ENCODE measurements at regions not wholly inside any gene's neighbourhood (a gene's known extent, or its start where the extent isn't known, plus 50 kb on each side); places are given as distances from the start of the nearest gene placed in this dataset.

DNA sequence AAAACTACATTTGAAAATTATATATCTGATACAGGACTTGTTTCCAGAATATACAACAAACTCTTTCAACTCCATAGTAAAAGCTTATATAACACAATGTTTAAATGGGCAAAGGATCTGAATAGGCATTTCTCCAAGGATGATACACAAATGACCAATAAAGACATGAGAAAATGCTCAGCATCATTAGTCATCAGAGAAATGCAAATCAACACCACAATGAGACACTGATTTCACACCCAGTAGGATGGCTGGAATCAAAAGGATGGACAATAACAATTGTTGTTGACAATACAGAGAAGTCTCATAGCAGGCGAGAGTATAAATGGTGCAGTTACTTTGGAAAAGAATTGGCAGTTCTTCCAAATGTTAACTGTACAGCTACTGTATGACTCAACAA, 394.9 kb downstream of the BCL11B start:
- no peak overlapping the region for H3K27ac ChIP-seq (ENCODE audit: low read depth in 1 of 2, low read length in 1 of 2)
- H3K36me3 ChIP-seq (ENCODE audit: control insufficient read depth in 2 of 2, insufficient read depth in 2 of 2, low read length in 1 of 2): no peaks in the 10 kb centered on the region
- 96% methylated on average over 1 of the region's 1 CpG for WGBS
- H3K4me1 ChIP-seq (ENCODE audit: control insufficient read depth in 2 of 2, insufficient read depth in 2 of 2, low read length in 2 of 2): no peaks in the 10 kb centered on the region
- H3K4me3 ChIP-seq (ENCODE audit: low read length in 2 of 2): no peak overlapping the region
- no peaks in the 10 kb centered on the region for H3K27me3 ChIP-seq (ENCODE audit: control insufficient read depth in 2 of 2, insufficient read depth in 1 of 2, low read length in 1 of 2)
- DNase-seq (ENCODE audit: low read depth in 6 of 9, low spot score in 9 of 9): no peak
- peaks cover 0 to 8% of the 10 kb centered on the region in 2 donors for H3K9me3 ChIP-seq (ENCODE audit: control insufficient read depth in 2 of 2, insufficient read depth in 1 of 2, low read length in 1 of 2)

DNA sequence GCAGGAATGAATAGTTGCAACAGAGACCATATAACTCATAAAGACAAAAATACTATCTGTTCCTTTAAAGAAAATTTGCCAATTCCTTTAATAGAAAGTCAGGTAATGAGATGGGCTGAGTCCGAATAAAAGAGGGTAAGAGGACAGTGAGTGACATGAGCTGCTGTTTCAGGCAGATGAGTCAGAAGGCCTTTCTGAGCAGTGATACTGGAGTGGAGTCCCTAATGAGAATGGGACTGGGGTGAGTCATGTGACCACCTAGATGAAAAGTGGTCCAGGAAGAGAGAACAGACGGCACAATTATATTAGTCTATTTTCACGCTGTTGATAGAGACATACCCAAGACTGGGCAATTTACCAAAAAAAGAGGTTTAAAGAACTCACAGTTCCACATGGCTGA, 393.7 kb downstream of the BCL11B start:
- WGBS: 96% methylated on average over 3 of the region's 3 CpGs
- H3K4me3 ChIP-seq (ENCODE audit: low read length in 2 of 2): no peak overlapping the region

DNA sequence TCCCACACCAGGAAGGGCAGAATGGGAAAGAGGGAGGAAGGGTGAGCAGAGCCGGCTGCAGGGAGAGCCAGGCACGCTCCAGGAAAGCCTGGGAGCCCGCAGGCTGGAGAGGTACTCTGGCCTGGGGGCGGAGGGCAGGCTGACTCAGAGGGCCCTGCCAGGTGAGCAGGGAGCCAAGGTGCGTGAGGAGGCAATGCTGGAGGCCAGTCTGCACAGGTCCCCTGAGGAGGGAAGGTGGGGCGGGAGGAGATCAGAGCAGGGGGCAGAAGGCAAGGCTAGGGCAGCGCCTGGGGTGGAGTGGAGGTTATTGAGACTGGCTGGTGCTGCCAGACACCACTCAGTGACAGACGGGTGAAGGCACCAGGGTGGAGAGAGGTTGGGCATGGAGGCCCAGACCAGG, 385.0 kb downstream of the BCL11B start:
- 89% methylated on average over 8 of the region's 8 CpGs for WGBS
- no peaks in the 10 kb centered on the region for H3K36me3 ChIP-seq (ENCODE audit: control insufficient read depth in 2 of 2, insufficient read depth in 2 of 2, low read length in 1 of 2)
- DNase-seq (ENCODE audit: low read depth in 6 of 9, low spot score in 9 of 9): no peak
- no peak overlapping the region for H3K4me3 ChIP-seq (ENCODE audit: low read length in 2 of 2)
- H3K9me3 ChIP-seq (ENCODE audit: control insufficient read depth in 2 of 2, insufficient read depth in 1 of 2, low read length in 1 of 2): peaks cover 0 to 9% of the 10 kb centered on the region in 2 donors
- peaks cover 10 to 22% of the 10 kb centered on the region in 2 donors for H3K4me1 ChIP-seq (ENCODE audit: control insufficient read depth in 2 of 2, insufficient read depth in 2 of 2, low read length in 2 of 2)
- no peak overlapping the region for H3K27ac ChIP-seq (ENCODE audit: low read depth in 1 of 2, low read length in 1 of 2)
- no peaks in the 10 kb centered on the region for H3K27me3 ChIP-seq (ENCODE audit: control insufficient read depth in 2 of 2, insufficient read depth in 1 of 2, low read length in 1 of 2)

More for the DNA sequence above, 393.7 kb downstream of the BCL11B start:
- H3K4me1 ChIP-seq (ENCODE audit: control insufficient read depth in 2 of 2, insufficient read depth in 2 of 2, low read length in 2 of 2): no peaks in the 10 kb centered on the region
- DNase-seq (ENCODE audit: low read depth in 6 of 9, low spot score in 9 of 9): no peak
- H3K36me3 ChIP-seq (ENCODE audit: control insufficient read depth in 2 of 2, insufficient read depth in 2 of 2, low read length in 1 of 2): no peaks in the 10 kb centered on the region
- H3K27me3 ChIP-seq (ENCODE audit: control insufficient read depth in 2 of 2, insufficient read depth in 1 of 2, low read length in 1 of 2): no peaks in the 10 kb centered on the region
- H3K9me3 ChIP-seq (ENCODE audit: control insufficient read depth in 2 of 2, insufficient read depth in 1 of 2, low read length in 1 of 2): peaks cover 0 to 8% of the 10 kb centered on the region in 2 donors
- no peak overlapping the region for H3K27ac ChIP-seq (ENCODE audit: low read depth in 1 of 2, low read length in 1 of 2)

DNA sequence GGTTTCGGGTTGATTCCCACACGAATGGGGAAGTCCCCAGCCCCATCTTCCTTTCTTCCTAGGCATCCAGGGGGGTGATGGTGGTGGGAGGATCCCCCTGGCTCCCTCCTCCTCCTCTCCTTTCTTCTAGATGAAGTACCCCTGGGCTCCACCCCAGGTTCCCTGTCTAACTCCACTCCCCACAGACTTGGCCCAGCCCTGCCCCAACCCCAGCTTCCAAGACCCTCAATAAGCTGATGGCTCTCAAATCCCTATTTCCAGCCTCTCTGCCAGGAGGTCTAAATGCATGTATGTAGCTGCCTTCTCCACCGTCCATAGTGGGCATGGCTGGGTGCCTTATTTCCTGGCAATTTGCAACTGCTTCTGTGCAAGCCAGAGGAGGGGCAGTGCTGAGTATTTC, 383.7 kb downstream of the BCL11B start:
- 70% methylated on average over 3 of the region's 3 CpGs for WGBS
- DNase-seq (ENCODE audit: low read depth in 6 of 9, low spot score in 9 of 9): no peak
- Histone ChIP-seq H3K36me3 (ENCODE audit: control insufficient read depth in 2 of 2, insufficient read depth in 2 of 2, low read length in 1 of 2) (no peaks in the 10 kb centered on the region), H3K27ac (ENCODE audit: low read depth in 1 of 2, low read length in 1 of 2) (no peak overlapping the region), H3K4me1 (ENCODE audit: control insufficient read depth in 2 of 2, insufficient read depth in 2 of 2, low read length in 2 of 2) (peaks cover 10 to 22% of the 10 kb centered on the region in 2 donors), H3K4me3 (ENCODE audit: low read length in 2 of 2) (no peak overlapping the region), H3K27me3 (ENCODE audit: control insufficient read depth in 2 of 2, insufficient read depth in 1 of 2, low read length in 1 of 2) (no peaks in the 10 kb centered on the region), H3K9me3 (ENCODE audit: control insufficient read depth in 2 of 2, insufficient read depth in 1 of 2, low read length in 1 of 2) (peaks cover 0 to 9% of the 10 kb centered on the region in 2 donors)

DNA sequence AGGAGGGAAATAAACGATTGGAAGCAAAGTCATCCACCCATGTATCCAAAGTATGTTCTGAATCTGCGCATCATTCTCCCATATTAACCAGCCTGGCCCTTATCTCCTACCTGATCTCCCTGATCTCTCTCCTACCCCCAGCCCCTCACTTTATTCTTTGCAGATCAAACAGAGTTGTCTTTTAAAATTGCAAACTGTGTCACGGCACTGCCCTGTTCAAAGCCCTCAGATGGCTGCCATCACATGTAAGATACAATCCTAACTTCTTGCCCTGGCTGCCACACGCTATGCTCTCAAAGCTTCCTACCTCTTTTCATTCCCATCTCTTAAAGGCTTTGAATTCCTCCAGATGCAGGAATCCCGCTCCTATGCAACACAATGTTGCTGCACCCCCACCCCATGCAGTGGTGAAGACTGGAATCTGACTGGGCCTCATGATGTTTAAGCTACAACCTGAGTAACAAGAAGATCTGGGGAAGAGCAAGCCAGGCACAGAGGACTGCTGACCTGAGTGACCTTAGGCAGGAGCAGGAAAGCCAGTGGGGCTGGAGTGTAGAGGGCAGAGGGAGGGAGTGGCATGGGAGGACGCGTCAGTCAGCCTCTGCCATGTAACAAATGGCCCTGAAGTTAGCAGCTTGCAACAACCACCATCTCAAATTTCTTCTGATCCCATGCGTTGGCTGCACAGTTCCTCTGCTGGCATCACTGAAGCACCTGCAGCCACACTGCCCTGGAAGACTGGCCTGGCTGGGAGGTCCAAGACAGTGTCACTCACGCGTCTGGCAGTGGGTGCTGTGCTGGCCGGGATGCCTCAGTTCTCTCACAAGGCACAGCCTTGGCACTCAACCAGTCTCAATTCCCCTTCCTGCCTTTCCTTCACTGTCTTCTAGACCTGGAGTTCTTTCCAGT, 382.8 kb downstream of the BCL11B start:
- no peaks in the 10 kb centered on the region for H3K27me3 ChIP-seq (ENCODE audit: control insufficient read depth in 2 of 2, insufficient read depth in 1 of 2, low read length in 1 of 2)
- 77% methylated on average over 11 of the region's 11 CpGs for WGBS

DNA sequence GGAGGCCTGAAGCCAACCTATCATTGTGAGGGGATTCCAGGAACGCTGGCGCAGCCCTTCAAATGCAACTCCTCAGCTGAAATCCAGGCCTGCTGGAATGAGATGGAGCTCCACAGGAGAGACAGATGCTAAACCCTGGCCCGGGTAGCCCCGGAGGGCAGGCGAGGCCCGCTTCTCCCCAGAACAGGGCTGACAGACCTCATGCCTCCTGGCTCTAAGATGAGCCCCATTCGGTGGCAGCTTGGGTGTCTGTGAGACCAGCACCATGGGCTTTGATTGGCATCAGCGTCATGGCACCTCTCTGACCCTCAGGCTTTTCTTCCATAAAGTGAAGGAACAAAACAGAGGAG, 382.2 kb downstream of the BCL11B start:
- H3K27ac ChIP-seq (ENCODE audit: low read depth in 1 of 2, low read length in 1 of 2): no peak overlapping the region
- H3K9me3 ChIP-seq (ENCODE audit: control insufficient read depth in 2 of 2, insufficient read depth in 1 of 2, low read length in 1 of 2): peaks cover 0 to 9% of the 10 kb centered on the region in 2 donors
- DNase-seq (ENCODE audit: low read depth in 6 of 9, low spot score in 9 of 9): no peak
- peaks cover 10 to 22% of the 10 kb centered on the region in 2 donors for H3K4me1 ChIP-seq (ENCODE audit: control insufficient read depth in 2 of 2, insufficient read depth in 2 of 2, low read length in 2 of 2)
- no peaks in the 10 kb centered on the region for H3K27me3 ChIP-seq (ENCODE audit: control insufficient read depth in 2 of 2, insufficient read depth in 1 of 2, low read length in 1 of 2)
- 97% methylated on average over 8 of the region's 8 CpGs for WGBS
- no peaks in the 10 kb centered on the region for H3K36me3 ChIP-seq (ENCODE audit: control insufficient read depth in 2 of 2, insufficient read depth in 2 of 2, low read length in 1 of 2)
- H3K4me3 ChIP-seq (ENCODE audit: low read length in 2 of 2): no peak overlapping the region

More for the DNA sequence above, 382.8 kb downstream of the BCL11B start:
- no peak overlapping the region for H3K27ac ChIP-seq (ENCODE audit: low read depth in 1 of 2, low read length in 1 of 2)
- peaks cover 10 to 22% of the 10 kb centered on the region in 2 donors for H3K4me1 ChIP-seq (ENCODE audit: control insufficient read depth in 2 of 2, insufficient read depth in 2 of 2, low read length in 2 of 2)
- H3K4me3 ChIP-seq (ENCODE audit: low read length in 2 of 2): no peak overlapping the region
- H3K9me3 ChIP-seq (ENCODE audit: control insufficient read depth in 2 of 2, insufficient read depth in 1 of 2, low read length in 1 of 2): peaks cover 0 to 9% of the 10 kb centered on the region in 2 donors
- H3K36me3 ChIP-seq (ENCODE audit: control insufficient read depth in 2 of 2, insufficient read depth in 2 of 2, low read length in 1 of 2): no peaks in the 10 kb centered on the region
- peak in 5 of 9 donors; percentile 13 to 69 (median 38) for DNase-seq (ENCODE audit: low read depth in 6 of 9, low spot score in 9 of 9)

DNA sequence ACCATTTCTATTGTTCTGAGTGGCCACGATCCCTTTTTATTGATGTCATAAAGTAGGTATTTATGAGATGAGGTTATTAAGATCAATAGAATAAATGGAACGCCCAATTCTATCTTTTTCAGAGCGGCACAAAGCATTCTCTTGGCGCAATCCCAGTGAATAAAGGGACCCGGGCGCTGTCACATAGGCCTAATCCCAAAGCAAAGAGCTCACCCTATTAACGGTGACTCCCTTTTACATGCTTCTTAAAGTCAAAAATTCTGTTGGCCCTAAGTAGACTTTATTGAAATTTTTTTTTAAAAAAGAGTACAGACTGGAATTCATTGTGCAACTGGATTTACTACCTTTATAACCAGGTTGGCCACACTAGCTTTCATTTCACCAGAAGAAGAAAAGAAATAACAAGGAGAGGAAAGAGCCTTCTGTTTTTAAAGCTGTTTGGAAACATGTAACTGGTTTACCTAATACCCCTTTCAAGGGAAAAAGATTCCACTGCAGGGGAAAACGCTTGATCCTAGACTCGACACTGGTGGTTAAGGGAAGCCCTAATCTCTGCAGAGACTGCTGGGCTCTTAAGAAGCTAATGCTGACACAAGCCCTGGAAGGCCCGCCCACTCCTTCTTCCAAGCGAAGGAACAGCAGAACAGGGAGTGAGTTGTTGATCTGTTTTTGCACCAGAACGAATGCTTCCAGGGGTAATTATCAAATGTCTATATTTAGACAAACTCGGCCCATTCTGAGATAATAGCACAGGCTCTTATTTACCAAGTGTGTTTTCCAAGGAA, 381.2 kb downstream of the BCL11B start:
- H3K4me1 ChIP-seq (ENCODE audit: control insufficient read depth in 2 of 2, insufficient read depth in 2 of 2, low read length in 2 of 2): peaks cover 10 to 20% of the 10 kb centered on the region in 2 donors
- peaks cover 0 to 9% of the 10 kb centered on the region in 2 donors for H3K9me3 ChIP-seq (ENCODE audit: control insufficient read depth in 2 of 2, insufficient read depth in 1 of 2, low read length in 1 of 2)
- H3K36me3 ChIP-seq (ENCODE audit: control insufficient read depth in 2 of 2, insufficient read depth in 2 of 2, low read length in 1 of 2): no peaks in the 10 kb centered on the region
- H3K27me3 ChIP-seq (ENCODE audit: control insufficient read depth in 2 of 2, insufficient read depth in 1 of 2, low read length in 1 of 2): no peaks in the 10 kb centered on the region
- WGBS: 90% methylated on average over 13 of the region's 13 CpGs
- H3K27ac ChIP-seq (ENCODE audit: low read depth in 1 of 2, low read length in 1 of 2): no peak overlapping the region
- no peak overlapping the region for H3K4me3 ChIP-seq (ENCODE audit: low read length in 2 of 2)
- no peak for DNase-seq (ENCODE audit: low read depth in 6 of 9, low spot score in 9 of 9)

DNA sequence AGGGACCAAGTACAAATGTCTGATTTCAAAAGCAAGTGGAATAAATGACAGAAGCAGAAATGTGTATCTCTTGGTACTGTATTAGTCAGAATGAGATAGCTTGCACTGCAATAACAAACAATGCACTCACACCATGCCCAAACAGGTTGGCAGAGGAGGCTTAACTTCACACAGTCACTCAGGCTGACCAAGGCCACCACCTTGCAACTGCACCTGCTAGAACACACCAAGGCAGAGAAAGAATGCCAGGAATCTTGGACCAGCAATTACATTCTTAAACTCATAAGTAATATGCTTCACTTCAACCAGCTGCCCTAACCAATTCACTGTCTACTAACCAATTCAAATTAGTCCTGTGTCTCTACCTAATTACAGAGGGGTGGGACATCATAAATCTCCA, 378.3 kb downstream of the BCL11B start:
- Histone ChIP-seq H3K27ac (ENCODE audit: low read depth in 1 of 2, low read length in 1 of 2) (no peak overlapping the region), H3K9me3 (ENCODE audit: control insufficient read depth in 2 of 2, insufficient read depth in 1 of 2, low read length in 1 of 2) (peaks cover 2 to 14% of the 10 kb centered on the region in 2 donors)
- DNase-seq (ENCODE audit: low read depth in 6 of 9, low spot score in 9 of 9): no peak

DNA sequence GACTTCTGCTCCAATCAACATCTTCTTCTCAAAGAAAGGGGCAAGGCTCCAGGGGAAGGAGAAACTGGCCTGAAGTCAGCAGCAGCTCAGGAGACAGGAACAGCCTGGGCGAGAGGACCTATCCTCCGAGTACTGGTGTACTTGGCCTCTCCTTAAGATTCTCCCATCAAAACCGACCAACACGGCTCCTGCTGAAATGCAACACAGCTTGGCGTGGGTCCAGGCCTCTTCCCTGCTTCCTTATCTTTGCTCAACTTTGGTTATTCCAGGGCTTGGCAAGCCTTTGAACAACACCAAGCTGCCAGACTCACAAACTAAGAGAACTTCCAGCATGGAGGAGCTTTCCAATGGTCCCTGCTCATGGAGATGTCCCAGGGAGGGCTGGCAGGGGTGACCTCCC, 377.4 kb downstream of the BCL11B start:
- DNase-seq (ENCODE audit: low read depth in 6 of 9, low spot score in 9 of 9): no peak
- WGBS: 93% methylated on average over 5 of the region's 5 CpGs
- H3K27me3 ChIP-seq (ENCODE audit: control insufficient read depth in 2 of 2, insufficient read depth in 1 of 2, low read length in 1 of 2): no peaks in the 10 kb centered on the region

More for the DNA sequence above, 378.3 kb downstream of the BCL11B start:
- Histone ChIP-seq H3K4me1 (ENCODE audit: control insufficient read depth in 2 of 2, insufficient read depth in 2 of 2, low read length in 2 of 2) (peaks cover 6 to 11% of the 10 kb centered on the region in 2 donors), H3K36me3 (ENCODE audit: control insufficient read depth in 2 of 2, insufficient read depth in 2 of 2, low read length in 1 of 2) (no peaks in the 10 kb centered on the region), H3K27me3 (ENCODE audit: control insufficient read depth in 2 of 2, insufficient read depth in 1 of 2, low read length in 1 of 2) (no peaks in the 10 kb centered on the region), H3K4me3 (ENCODE audit: low read length in 2 of 2) (no peak overlapping the region)

More for the DNA sequence above, 377.4 kb downstream of the BCL11B start:
- H3K4me3 ChIP-seq (ENCODE audit: low read length in 2 of 2): no peak overlapping the region
- H3K4me1 ChIP-seq (ENCODE audit: control insufficient read depth in 2 of 2, insufficient read depth in 2 of 2, low read length in 2 of 2): peaks cover 0 to 2% of the 10 kb centered on the region in 2 donors
- no peaks in the 10 kb centered on the region for H3K36me3 ChIP-seq (ENCODE audit: control insufficient read depth in 2 of 2, insufficient read depth in 2 of 2, low read length in 1 of 2)
- H3K9me3 ChIP-seq (ENCODE audit: control insufficient read depth in 2 of 2, insufficient read depth in 1 of 2, low read length in 1 of 2): peaks cover 2 to 8% of the 10 kb centered on the region in 2 donors
- H3K27ac ChIP-seq (ENCODE audit: low read depth in 1 of 2, low read length in 1 of 2): no peak overlapping the region
